Colonic mucosa (tissue), 4 donors: ENCODE measurements at regions not wholly inside any gene's neighbourhood (a gene's known extent, or its start where the extent isn't known, plus 50 kb on each side); places are given as distances from the start of the nearest gene placed in this dataset.

ENCODE experiments used
- DNase-seq: peaks from one replicate; pipeline ENCODE4 v3.0.0-alpha.2; 2020
- H3K27ac ChIP-seq: fragments of 200-600 bp; one replicate; pipeline ENCODE4 v1.8.0; 2021
- H3K27me3 ChIP-seq: fragments of 200-600 bp; one replicate; pipeline ENCODE4 v1.8.0; 2021
- H3K36me3 ChIP-seq: fragments of 200-600 bp; one replicate; pipeline ENCODE4 v1.8.0; 2021
- H3K4me1 ChIP-seq: fragments of 200-600 bp; one replicate; pipeline ENCODE4 v1.8.0; 2021; ENCODE audit warnings: mild to moderate bottlenecking
- H3K4me3 ChIP-seq: fragments of 200-600 bp; one replicate; pipeline ENCODE4 v1.8.0; 2021
- H3K9ac ChIP-seq, 2 donors: one replicate each; pipeline ENCODE4 v1.7.0; 2013; ENCODE audit warnings: control low read depth in 2 of 2, low read depth in 2 of 2, low read length in 2 of 2
- H3K9me3 ChIP-seq: fragments of 200-600 bp; one replicate; pipeline ENCODE4 v1.8.0; 2021
- intact Hi-C: fragments of 100-400 bp; cut with DNase I; formaldehyde crosslinking; loops from one replicate; pipeline ENCODE4 v1.14.1; 2022
- TF ChIP-seq, protein P1 (sequence below): fragments of 200-600 bp; IDR thresholded peaks from one replicate; pipeline ENCODE4 v1.8.0; 2022; ENCODE audit warnings: antibody characterized with exemption, mild to moderate bottlenecking
- donor health status: healthy.
- donor health status: DM: no; HTN: no; CAD: no.
- donor health status: DM: no; HTN: no; CAD: no.

DNA sequence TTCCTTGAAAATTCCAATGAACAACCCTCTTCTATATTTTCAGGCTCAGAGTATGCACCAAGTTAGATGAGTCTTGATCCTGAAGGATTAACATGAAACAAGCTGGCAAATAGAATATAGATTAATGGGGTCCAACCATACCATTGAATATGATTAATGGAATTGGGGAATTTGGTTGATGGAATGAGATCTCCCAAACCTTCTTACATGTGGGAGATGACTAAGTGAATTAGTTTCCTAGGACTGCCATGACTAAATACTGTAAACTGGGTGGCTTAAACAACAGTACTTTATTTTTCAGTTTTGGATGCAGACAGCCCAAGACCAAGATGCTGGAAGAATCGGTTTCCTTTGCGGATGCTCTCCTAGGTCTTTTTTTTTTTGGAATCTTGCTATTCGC is 347.0 kb downstream of the QKI start:
- no peak overlapping the region for H3K4me3 ChIP-seq
- intact Hi-C loops = no loop called here
- no peak overlapping the region for H3K27ac ChIP-seq
- TF ChIP-seq, protein P1, sequence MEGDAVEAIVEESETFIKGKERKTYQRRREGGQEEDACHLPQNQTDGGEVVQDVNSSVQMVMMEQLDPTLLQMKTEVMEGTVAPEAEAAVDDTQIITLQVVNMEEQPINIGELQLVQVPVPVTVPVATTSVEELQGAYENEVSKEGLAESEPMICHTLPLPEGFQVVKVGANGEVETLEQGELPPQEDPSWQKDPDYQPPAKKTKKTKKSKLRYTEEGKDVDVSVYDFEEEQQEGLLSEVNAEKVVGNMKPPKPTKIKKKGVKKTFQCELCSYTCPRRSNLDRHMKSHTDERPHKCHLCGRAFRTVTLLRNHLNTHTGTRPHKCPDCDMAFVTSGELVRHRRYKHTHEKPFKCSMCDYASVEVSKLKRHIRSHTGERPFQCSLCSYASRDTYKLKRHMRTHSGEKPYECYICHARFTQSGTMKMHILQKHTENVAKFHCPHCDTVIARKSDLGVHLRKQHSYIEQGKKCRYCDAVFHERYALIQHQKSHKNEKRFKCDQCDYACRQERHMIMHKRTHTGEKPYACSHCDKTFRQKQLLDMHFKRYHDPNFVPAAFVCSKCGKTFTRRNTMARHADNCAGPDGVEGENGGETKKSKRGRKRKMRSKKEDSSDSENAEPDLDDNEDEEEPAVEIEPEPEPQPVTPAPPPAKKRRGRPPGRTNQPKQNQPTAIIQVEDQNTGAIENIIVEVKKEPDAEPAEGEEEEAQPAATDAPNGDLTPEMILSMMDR = no peak
- no peaks in the 10 kb centered on the region for H3K36me3 ChIP-seq
- no peaks in the 10 kb centered on the region for H3K27me3 ChIP-seq
- no peak for DNase-seq
- H3K4me1 ChIP-seq = no peaks in the 10 kb centered on the region
- H3K9me3 ChIP-seq = no peaks in the 10 kb centered on the region
- no peak overlapping the region for H3K9ac ChIP-seq

DNA sequence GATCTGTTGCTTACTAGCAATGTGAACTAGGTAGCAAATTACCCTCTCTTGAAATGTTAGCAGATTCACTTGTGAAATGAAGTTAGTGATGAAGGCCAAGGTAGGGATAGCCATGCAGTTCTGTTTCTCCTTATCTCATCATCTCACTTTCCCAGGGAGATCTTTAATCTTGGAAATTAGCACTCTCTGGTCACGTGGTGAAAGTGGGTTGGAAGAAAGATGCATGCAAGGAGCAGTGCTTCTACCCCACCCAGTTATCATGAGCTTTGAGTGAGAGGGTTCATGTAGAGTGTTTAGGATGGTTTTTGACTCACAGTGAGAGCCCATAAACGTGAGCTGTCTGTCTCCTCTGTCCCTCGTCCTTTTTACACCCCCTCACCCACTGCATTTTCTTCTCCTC is 346.3 kb downstream of the QKI start:
- intact Hi-C loops = no loop called here
- H3K36me3 ChIP-seq = no peaks in the 10 kb centered on the region
- DNase-seq = no peak
- TF ChIP-seq, protein P1 = no peak
- H3K4me1 ChIP-seq = no peaks in the 10 kb centered on the region
- no peaks in the 10 kb centered on the region for H3K27me3 ChIP-seq
- no peak overlapping the region for H3K27ac ChIP-seq
- no peak overlapping the region for H3K4me3 ChIP-seq
- no peak overlapping the region for H3K9ac ChIP-seq
- no peaks in the 10 kb centered on the region for H3K9me3 ChIP-seq

GRCh38 chr6:163759542-163759941 is 345.0 kb downstream of the QKI start:
- H3K4me3 ChIP-seq = no peak overlapping the region
- no peaks in the 10 kb centered on the region for H3K9me3 ChIP-seq
- no peak overlapping the region for H3K9ac ChIP-seq
- H3K36me3 ChIP-seq = no peaks in the 10 kb centered on the region
- H3K27me3 ChIP-seq = no peaks in the 10 kb centered on the region
- TF ChIP-seq, protein P1 = no peak
- no peak for DNase-seq
- H3K27ac ChIP-seq = no peak overlapping the region
- no peaks in the 10 kb centered on the region for H3K4me1 ChIP-seq
- intact Hi-C loops = no loop called here

DNA sequence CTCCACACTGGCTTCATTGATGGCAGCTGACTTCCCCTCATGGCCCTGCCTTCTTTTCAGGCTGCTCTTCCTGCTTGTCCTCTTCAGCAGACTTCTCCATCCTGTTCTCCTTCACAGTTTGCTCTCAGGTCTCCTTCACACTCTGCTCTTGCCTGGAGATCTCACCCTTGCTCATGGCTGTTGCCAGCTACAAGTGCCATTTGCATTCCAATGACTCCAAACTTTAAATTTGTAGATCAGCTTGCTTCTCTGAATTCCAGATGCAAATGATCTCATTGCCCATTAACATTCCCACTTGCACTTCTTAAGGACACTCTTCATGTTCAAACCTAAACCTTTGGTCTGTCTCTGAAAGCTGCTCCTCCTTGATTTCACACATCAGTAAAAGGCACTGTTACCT is 343.0 kb downstream of the QKI start:
- Histone ChIP-seq H3K36me3 (no peaks in the 10 kb centered on the region), H3K9me3 (no peaks in the 10 kb centered on the region), H3K27ac (no peak overlapping the region), H3K4me3 (no peak overlapping the region), H3K4me1 (no peaks in the 10 kb centered on the region), H3K27me3 (no peaks in the 10 kb centered on the region), H3K9ac (no peak overlapping the region)
- intact Hi-C loops = no loop called here
- DNase-seq = no peak
- TF ChIP-seq, protein P1 = no peak

GRCh38 chr6:163756079-163756478 is 341.6 kb downstream of the QKI start:
- no peak overlapping the region for H3K4me3 ChIP-seq
- intact Hi-C loops = no loop called here

More at GRCh38 chr6:163756079-163756478, 341.6 kb downstream of the QKI start:
- no peaks in the 10 kb centered on the region for H3K27me3 ChIP-seq
- no peaks in the 10 kb centered on the region for H3K36me3 ChIP-seq
- TF ChIP-seq, protein P1 = no peak
- no peak overlapping the region for H3K27ac ChIP-seq
- H3K9me3 ChIP-seq = no peaks in the 10 kb centered on the region
- no peak for DNase-seq
- no peaks in the 10 kb centered on the region for H3K4me1 ChIP-seq
- no peak overlapping the region for H3K9ac ChIP-seq
